Non-pigmented ciliary epithelial cell (primary cell): ENCODE measurements at regions not wholly inside any gene's neighbourhood (a gene's known extent, or its start where the extent isn't known, plus 50 kb on each side); places are given as distances from the start of the nearest gene placed in this dataset.
"Not testable (repeated sequence)": the region's sequence is repeated elsewhere in the genome, so short reads cannot be mapped to it uniquely, and the experiment has no call there.

Source experiments
- DNase-seq: peaks from one replicate; pipeline ENCODE4 v3.0.0-alpha.2; 2010; ENCODE audit warnings: low read depth

DNA sequence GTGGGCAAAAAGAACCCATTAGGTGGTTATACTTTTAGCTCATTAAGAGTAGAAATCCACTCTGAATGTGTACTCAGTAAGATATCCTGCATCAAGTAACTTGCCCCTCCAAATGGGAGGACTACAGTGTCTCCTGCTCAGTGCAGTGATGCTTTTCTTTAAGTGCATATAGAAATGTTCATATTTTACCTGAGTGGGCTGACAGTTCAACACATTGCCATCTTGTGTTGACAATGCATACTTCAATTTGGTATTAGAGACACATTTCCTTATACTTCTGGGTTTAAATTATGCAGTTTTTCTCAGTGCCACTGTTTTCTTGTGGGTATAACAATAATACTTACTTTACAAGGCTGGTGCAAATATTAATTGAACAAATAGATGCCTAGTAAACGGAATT, 318.6 kb upstream of the TMPRSS15 start:
- DNase-seq = no peak

GRCh38 chr21:18723171-18723570, 319.6 kb upstream of the TMPRSS15 start:
- DNase-seq = no peak

GRCh38 chr21:18725653-18726052, 322.1 kb upstream of the TMPRSS15 start:
- no peak for DNase-seq

- no peak for DNase-seq
Observed at GRCh38 chr21:18741954-18742353, 338.4 kb upstream of the TMPRSS15 start.

DNA sequence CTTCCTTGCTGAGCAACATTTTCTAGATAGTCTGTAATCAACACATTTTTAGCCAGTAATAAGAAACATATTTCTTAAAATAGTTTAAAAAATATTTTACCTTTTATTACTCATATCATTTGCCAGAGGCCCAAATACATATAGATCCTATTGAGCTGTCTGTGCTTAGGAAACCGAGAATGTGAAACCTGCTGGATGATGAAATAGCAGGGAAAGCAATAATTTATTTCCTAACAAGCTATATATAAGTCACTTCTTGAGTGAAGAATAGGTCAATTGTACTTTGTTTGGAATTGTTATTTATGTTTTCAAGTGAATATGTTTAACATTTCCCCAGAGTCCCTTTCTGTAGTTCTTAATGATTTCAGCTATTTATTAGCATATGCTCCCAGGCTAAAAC, 339.9 kb upstream of the TMPRSS15 start:
- DNase-seq = no peak

DNA sequence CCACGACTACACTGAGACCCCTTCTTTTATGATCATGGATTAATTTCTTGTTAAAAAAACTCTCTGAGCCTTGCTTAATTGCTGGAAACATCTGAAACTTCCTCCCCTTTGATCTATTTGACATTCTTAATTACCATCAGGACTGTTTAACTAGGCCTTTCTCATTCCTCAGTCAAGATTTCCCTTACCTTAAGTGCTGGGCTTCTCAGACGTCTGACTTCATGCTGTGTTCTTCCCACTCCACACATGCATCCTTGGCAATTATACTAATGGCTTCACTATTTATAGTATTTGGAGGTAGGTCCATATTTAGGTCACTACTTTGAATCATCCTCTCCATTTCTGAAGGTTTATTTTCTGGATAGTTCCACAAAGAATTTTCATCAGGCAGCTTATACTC, 341.3 kb upstream of the TMPRSS15 start:
- DNase-seq = no peak

DNA sequence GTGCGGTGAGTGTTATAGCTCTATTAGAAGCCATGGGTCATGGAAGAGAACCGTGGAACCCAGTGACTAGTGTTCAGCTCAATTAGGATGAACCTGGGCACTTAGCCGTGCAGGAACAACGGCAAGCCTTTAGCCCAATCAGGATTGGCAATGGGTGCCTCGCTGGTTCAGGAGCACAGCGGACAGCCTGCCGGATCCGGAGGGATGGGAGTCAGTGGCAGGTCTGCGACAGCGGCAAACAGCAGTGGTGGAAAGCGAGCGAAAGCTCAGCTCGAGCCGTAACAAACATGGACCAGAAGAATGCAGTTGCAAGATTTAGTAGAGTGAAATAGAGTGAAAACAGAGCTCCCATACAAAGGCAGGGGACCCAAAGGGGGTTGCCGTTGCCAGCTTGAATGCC, 349.3 kb upstream of the TMPRSS15 start:
- DNase-seq = not testable (repeated sequence)

DNA sequence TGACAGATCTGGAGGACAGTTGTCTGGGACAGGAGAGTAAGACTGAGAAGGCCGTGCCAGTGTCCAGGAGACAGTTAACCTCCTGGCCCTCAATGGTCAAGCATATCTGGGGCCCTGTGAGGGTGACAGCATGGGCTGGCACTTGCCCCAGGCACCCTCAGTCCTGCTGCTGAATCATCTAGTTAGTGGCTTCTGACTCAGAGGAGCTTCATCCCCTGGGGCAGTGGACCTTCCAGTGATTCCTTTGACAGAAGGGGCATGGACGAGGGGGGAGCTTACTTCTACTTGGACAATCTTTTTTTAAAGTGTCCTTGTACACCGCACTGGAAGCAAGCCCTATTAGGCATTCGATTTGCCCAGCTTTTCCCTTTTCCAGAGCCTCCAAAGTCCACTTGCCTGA, 352.7 kb upstream of the TMPRSS15 start:
- DNase-seq = not testable (repeated sequence)

DNA sequence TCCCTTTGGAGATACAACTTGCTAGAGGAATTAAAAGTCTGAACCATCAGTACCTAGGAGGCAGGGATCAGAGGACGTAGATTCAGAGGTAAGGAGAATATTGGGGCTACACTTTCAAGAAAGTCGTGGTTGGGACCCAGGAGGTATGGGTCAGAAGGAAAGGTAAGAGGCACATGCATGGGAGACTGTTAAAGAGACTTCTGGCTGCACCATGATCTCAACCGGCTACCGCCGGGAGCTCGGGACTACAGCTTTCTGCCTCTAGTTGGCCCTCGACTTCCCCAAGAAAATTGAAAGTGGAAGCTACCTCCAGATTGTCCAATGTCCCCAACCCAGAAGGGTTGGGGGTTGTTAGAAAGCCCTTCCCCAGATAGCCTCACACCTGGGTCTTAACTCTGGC, 355.7 kb upstream of the TMPRSS15 start:
- no peak for DNase-seq

DNA sequence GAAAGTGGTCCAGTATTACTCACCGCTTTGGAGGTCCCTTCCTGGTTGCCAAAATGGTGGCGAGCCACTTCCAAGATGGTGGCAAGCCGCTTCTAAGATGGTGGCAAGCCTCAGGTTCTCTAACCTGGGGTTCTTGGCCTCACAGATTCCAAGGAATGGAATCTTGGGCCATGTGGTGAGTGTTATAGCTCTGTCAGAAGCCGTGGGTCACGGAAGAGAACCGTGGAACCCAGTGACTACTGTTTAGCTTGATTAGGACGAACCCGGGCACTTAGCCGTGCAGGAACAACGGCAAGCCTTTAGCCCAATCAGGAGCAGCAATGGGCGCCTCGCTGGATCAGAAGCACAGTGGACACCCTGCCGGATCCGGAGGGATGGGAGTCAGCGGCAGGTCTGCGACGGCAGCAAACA, 356.2 kb upstream of the TMPRSS15 start:
- DNase-seq = no peak

DNA sequence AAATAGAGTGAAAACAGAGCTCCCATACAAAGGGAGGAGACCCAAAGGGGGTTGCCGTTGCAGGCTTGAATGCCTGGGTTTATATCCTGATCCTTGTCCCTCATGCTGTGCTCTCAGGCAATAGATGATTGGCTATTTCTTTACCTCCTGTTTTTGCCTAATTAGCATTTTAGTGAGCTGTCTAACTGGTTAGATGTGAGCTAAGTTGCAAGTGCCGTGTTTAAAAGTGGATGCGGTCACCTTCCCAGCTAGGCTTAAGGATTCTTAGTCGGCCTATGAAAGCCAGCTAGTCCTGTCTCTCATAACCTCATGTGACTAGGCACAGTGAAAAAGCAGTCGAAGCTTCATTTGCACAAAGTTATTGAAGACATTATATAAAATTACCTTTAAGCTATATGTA, 356.7 kb upstream of the TMPRSS15 start:
- no peak for DNase-seq

GRCh38 chr21:18764720-18765119, 361.1 kb upstream of the TMPRSS15 start:
- DNase-seq = no peak

DNA sequence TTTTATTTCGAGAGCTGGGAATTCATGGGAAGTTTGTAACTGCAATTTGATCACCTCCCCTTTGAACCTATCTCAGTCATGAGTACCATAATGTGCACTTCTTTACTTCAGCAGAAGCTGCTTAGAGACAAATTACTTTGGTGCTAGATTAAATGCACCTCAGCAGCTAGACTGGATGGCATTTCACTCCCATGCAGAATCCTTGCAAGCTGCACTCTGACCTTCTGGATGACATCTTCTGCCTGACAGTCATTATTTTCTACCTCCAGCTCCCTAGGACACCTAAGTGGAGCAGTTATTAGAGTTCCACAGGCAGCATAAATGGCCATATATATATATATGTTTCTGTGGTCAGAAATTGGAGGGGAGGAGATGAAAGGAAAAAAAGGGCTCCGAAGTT, 366.0 kb upstream of the TMPRSS15 start:
- no peak for DNase-seq

DNA sequence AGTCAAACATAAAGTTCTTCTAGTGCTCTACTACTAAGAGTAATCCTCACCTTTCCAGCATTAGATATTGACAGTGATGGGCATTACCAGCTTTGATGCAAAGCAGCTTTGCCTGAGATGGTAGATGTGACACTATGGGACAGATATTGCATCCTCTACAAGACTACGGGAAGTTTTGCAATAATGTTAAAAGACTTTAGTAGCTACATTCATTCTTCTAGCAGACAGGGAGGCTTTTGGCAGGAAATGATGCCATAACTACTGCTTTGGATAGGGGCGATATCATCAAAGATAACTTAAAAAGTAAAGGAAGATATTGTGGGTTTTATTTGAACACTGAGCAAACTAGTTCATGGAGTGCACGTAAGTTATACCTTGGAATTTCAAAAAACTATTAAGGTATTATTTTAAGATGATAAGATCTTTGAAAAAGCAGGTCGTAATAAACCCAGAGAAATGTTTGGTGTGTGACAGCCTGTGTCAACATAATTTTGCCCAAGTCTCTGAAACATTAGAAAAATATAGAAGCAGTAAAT, 368.3 kb upstream of the TMPRSS15 start:
- DNase-seq = no peak

DNA sequence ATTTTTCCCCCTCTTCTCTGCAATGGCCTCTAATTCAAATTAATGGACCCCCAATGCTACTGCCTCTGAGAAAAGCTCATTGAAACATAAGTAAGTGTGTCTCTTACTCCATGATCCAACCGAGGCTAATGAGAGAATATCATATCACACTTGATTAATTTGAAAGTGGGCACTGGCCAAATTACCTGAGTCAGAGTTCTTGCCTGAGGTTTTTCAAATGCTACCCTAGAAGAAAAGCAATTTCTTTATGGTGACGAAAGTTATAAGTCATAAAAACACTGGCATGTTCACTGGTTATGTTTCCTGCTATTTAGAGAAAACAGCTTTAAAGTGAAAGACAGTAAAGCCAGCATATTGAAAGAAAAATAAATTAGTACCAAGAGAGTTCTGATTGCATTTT, 368.8 kb upstream of the TMPRSS15 start:
- DNase-seq = peak; percentile 11

- no peak for DNase-seq
Observed at GRCh38 chr21:18772897-18773296, 369.3 kb upstream of the TMPRSS15 start.

GRCh38 chr21:18776936-18777335, 373.4 kb upstream of the TMPRSS15 start:
- no peak for DNase-seq

GRCh38 chr21:18782721-18783120, 379.1 kb upstream of the TMPRSS15 start:
- DNase-seq = no peak

DNA sequence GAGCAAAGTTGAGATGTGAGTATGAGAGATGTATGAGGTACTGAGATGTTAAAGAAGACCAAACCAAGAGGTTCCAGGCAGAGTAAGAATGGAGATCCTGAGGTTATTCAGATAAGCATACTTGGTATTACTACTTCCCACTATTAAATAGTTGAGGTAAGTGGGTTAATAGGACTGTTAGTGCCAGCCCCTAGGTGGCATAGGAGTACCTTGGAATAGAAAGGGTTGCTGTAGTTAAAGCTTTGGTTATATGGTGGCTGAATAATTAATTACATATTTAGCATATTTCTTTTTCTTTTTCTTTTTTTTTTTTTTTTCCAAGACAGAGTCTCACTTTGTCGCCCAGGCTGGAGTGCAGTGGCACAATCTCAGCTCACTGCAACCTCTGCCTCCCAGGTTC, 397.9 kb upstream of the TMPRSS15 start:
- no peak for DNase-seq

DNA sequence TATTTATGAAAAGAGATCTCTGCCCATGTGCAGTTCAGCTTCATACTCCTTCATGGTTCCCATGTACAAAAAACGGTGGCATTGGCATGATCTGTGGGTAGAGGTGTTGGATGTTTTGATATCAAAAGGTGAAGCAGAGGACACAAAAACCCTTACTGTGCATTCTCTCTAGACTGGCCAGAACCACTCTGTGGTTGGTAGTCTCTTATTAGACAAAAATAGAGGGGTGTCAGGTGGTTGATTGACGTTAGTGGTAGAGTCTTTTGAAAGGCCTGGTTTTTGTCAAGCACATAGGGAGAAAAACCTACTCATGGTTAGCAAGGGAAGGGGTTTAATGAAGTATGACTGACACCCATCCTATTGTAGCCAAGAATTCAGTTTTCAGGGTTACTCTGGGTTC, 400.0 kb upstream of the TMPRSS15 start:
- DNase-seq = no peak

DNA sequence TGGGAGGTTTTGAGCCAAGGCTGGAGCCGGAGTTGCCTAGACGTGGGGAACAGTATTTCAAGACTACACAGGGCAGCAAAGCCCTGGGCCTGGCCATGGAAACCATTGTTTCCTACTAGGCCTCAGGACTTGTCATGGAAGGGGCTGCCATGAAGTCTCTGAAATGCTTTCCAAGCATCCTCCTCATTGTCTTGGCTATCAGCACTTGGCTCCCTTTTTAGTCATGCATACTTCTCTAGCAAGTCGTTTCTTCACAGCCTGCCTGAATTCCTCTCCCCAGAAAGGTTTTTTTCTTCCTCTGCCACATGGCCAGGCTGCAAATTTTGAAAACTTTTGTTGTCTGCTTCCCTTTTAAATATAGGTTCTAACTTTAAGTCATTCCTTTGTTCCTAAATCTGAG, 406.6 kb upstream of the TMPRSS15 start:
- no peak for DNase-seq

- no peak for DNase-seq
Observed at GRCh38 chr21:18812308-18812707, 408.7 kb upstream of the TMPRSS15 start.

DNA sequence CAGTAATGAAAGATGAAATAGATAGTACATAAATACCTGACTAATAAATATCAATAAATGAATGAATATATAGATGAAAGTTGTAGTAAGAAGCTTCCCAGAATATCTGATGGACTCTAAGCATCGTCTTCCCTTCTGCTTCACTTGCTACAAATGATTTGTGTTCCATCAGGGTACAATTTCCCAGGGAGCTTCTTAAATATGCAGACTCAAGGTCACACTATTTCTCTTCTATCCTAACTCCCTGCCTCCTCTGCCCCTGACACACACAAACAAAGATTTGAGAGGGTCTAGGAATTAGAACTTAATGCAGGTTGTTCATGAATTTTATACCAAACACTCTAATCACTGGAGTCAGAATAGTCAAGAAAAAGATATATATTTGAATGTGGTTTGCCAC, 415.9 kb upstream of the TMPRSS15 start:
- no peak for DNase-seq

- DNase-seq = no peak
Observed at GRCh38 chr21:18826562-18826961, 423.0 kb upstream of the TMPRSS15 start.
